ENCODE measurements at regions not wholly inside any gene's neighbourhood (a gene's known extent, or its start where the extent isn't known, plus 50 kb on each side); places are given as distances from the start of the nearest gene placed in this dataset.

GRCh38 chr20:50286174-50286511, 95.5 kb downstream of the CEBPB start:
- no peak for DNase-seq (ENCODE audit: low read depth)

DNA sequence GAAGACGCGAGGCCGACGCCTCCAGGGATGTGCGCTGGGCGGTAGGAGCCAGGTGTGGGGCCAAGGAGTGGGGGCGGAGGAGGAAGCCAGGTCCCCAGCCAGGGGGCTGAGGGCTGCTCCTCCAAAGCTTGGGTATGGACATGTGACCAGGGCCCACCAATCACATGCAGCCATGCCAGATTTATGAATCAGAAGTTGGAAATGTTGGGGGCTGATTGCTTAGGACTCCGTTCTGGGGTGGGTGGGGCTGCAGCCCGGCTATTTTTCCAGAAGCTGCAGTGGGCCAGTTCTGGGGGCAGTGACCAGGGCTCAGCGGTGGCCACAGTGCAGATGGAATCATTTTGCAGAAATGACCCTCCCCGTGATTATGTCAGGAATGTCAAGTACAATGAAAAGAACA, 96.0 kb downstream of the CEBPB start:
- DNase-seq (ENCODE audit: low read depth): no peak

DNA sequence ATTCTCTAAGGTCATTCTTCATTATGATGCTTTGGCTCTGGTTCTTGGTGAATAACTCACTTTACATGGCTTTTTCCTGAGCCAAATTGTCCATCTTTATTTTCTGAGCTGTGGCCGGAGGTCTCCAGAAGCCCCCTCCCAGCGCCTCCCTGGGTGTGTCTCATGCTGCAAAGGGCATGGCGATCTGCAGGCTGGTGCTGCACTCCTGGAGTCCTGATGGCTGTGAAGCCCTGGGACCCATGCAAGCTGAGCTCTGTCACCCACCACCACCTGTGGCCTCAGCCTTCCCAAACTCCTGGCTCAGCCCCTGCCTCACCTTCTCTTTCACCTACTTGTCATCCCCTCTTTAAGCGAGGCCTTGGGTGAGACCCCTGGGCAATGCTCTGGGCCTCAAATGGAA, 96.9 kb downstream of the CEBPB start:
- no peak for DNase-seq (ENCODE audit: low read depth)

DNA sequence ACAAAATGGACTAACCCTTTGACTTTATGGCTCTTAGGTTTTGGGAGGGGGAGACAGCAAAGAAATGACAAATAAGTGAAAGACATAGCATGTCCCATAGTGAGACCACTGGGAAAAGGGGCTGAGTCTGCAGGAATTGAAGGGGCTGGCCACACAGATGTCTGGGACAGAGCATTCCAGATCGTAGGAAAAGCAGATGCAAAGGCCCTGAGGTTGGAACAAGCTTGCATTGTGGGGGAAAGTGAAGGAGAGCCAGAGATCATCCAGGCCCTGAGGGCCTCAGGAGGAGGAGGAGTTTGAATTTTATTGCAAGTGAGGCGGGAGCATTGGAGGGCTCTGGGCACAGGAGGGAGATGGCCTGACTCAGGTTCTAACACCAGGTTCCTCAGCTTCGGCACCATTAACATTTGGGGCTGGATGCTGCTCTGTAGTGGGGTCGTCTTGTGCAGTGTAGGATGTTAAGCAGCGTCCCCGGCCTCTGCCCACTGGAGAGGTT, 97.5 kb downstream of the CEBPB start:
- DNase-seq (ENCODE audit: low read depth): no peak

- no peak for DNase-seq (ENCODE audit: low read depth)
These were observed 99.0 kb downstream of the CEBPB start for GRCh38 chr20:50289581-50289980.

- DNase-seq (ENCODE audit: low read depth): no peak
These were observed 99.5 kb downstream of the CEBPB start for GRCh38 chr20:50290112-50290511.

- DNase-seq (ENCODE audit: low read depth): no peak
These were observed 100.2 kb downstream of the CEBPB start for GRCh38 chr20:50290808-50291207.

- no peak for DNase-seq (ENCODE audit: low read depth)
These were observed 100.8 kb downstream of the CEBPB start for GRCh38 chr20:50291254-50292078.

DNA sequence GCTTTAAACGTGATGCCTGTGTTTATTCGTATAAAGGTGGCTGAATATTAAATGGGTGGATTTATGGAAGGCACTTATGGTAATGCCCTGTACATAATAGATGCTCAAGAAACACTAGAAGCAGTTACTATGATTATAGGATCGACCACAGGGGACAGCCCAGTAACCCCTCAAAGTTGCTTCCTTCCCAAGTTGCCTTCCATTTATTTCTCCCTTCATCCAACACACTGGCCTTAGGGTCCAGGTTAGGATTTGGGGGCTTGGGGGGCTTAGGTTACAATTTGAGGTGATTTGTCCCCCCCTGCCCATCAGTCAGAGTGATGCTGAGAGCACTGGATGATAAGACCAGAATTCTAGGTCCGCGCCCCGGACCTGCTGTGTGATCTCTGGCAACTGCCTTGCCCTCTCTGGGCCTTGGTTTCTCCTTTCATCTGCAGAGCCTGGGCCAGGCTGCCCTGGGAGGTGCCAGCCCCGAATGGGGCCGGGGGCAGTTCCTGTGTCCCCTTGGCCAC, 101.5 kb downstream of the CEBPB start:
- DNase-seq (ENCODE audit: low read depth): no peak

DNA sequence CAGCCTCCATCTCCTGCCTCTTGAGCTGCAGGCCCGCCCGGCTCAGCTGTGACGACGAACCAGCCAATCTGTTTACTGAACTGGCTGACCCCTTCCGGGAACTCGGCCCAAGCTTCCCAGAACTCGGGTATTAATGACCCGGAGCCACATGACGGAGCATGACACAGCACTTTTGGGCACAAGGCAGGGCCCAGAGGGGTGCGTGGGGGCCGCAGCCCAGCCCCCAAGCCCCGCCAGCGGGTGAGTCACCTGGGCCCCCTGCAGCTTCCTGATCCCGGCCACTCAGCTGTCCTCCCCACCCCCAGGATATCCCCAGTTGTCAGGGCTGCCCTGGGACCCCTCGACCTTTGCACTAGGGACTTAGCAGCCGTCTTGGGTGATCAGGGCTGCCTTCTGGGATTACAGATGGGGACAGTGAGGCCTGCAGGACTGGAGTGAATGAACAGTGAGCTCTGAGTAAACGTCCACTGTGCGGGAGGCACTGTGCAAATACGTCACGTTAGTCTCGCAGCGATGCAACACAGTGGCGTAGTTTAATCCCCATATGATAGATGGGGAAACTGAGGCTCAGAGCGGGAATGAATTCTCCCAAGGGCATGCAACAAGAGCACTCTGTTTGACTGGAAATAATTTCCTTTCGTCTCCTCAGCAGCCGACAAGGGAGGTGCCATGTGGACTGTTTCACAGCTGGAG, 102.1 kb downstream of the CEBPB start:
- no peak for DNase-seq (ENCODE audit: low read depth)

- DNase-seq (ENCODE audit: low read depth): no peak
These were observed 102.9 kb downstream of the CEBPB start for GRCh38 chr20:50293284-50294139.

DNA sequence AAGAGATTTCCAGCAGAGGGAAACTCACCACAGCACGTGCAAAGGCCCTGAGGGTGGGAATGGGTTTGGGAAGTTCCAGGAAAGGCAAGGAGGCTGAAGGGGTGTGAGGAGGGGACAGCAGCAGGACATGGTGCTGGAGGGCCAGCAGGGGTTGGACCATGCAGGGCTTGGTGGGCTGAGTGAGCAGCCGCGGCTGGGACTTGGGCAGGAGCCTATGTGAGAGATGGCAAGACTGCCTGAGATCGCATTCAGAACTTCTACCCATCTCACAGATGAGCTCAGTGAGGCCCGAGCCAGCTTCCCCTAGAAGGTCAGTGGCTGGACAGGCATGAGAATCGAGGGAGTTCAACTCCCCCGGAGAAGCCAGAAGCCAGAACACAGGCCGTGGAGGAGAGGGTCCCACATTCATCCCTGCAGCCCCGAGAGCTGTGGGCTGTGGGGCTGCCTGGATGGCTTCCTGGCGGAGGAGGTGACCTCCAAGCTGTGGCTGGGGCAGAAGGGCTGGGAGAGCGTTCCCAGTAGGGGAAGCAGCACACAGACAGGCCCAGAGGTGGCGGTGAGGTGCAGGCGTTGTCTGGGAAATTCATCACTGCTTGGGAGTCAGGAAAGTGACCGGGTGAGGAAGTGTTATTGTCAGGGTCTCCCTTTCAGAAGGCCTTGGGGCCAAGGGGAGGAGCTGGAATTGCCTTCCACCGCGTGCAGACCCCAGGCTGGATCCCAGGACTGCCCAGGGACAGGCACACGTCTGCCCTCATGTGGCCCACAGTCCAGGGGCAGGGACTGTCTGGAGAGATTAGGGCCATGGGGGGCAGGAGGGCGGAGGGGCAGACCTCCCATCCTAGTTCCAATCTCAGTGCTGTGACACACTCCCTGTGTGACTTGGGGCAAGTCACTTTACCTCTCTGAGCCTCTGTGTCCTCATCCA, 103.8 kb downstream of the CEBPB start:
- DNase-seq (ENCODE audit: low read depth): no peak

GRCh38 chr20:50295345-50295744, 104.7 kb downstream of the CEBPB start:
- DNase-seq (ENCODE audit: low read depth): no peak

DNA sequence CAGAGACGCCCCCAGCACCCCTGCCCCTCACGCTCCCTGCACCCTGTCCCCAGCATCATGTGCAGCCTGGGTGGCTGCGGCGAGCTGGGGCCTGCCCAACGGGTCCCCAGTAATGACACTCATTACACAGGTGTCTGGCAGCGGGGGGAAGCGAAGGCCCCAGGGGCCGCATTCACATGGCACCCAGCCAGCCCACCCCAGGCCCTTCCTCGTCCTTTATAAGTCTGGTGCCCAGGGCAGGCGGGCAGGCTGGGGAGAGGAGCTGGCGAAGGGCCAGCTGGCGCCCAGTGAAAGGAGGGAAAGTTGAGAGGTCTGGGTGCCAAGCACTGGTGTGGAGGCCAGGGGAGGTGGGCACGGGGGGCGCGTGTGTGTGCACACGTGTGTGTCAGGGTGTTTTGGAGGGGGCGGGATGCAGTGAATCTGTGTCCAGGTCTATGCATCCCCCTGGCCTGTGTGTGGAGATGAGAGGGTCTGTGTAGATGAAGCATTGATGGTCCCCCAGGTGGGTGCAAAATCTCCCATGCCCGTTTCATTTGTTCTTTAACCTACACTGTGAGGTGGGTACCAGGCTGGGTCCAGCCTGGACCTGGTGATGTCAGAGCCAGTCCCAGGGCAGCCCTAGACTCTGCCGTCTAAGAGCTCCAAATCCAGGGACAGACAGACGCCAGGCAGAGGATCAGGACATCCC, 105.3 kb downstream of the CEBPB start:
- DNase-seq (ENCODE audit: low read depth): no peak

GRCh38 chr20:50296450-50297375, 106.1 kb downstream of the CEBPB start:
- no peak for DNase-seq (ENCODE audit: low read depth)

DNA sequence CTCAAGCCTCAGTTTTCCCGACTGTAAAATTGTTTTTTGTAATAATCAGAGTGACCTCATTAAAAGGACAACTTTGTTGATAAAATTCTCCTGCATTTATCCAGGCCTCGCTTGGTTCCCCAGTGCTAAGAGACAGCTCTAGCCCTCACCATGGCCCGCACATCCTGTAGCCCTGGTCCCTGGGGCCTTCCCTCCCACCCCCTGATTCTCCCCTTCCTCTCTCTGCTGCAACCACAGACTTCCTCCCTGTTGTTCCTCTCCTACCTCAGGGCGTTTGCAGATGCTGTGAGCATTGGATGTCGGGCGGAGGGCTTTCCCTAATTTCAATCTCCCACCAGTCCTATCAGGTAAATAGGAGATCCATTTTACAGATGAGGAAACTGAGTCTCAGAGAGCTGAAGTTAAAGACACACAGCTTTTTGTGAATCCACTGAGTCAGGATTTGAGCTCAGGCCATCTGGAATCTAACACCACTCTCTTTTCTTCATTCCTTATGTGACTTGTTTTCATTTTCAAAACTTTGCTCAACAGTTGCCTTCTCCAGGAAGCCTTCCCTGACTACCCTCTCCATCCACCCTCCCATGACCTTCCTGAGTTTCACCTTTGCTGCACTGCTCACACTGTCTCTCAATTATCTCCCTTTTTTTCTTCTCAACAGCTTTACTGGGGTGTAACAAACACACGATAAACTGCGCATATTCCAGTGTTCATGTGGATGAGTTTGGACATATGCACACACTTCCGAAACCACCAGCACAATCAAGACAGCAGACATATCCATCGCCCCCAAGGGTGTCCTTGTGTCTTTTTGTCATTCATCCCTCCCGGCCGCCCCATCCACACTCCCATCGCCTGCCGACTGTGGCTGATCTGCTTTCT, 107.1 kb downstream of the CEBPB start:
- no peak for DNase-seq (ENCODE audit: low read depth)

DNA sequence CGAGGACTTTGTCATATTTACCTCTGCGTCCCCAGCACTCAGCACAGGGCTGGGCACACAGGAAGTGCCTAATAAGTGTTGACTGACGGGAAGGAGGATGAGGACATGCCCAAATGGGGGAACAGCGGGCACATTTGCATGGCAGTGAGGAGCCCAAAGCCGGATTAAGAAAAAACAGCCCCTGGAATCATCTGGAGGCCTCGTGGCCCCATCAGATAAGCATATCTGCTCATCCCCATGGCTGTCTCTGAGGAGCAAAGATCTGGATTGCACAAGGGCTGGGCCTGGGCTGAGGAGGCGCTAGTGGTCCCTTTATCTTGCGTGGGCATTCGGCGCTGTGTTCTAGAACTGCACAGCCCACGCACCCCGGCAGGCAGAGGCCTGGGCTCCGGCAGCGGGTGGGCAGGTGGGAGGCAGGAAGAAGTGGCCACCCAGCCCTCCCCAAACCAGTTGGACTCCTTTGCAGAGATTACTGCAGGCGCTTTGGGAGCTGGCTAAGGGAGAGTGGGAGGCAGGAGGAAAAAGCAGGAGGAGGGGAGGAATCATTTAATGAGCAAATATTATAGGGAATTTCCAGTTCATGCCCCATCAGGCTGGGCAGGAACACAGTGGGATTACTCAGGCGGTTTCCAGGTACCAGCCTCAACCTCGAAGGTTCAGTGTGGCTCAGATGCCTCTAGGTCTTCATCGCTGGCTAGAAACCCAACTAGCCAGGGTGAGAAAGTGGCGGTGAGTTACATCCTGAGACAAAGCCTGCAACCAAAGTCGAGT, 108.1 kb downstream of the CEBPB start:
- DNase-seq (ENCODE audit: low read depth): no peak

GRCh38 chr20:50299325-50299629, 108.6 kb downstream of the CEBPB start:
- DNase-seq (ENCODE audit: low read depth): no peak

Data from stimulated activated CD8-positive, alpha-beta memory T cell treated with anti-CD3 and anti-CD28 coated beads, Interleukin-12 subunit alpha, Interleukin-12 subunit beta, amount 100 ng/mL, for 4 hours (primary cell).